ENCODE measurements at regions not wholly inside any gene's neighbourhood (a gene's known extent, or its start where the extent isn't known, plus 50 kb on each side); places are given as distances from the start of the nearest gene placed in this dataset.

- Histone ChIP-seq H3K36me3 (ENCODE audit: control insufficient read depth, insufficient read depth, low read length) (no peaks in the 10 kb centered on the region), H3K4me1 (ENCODE audit: control insufficient read depth, insufficient read depth, low read length) (no peaks in the 10 kb centered on the region), H3K27ac (ENCODE audit: low read depth, low read length) (peak overlapping the region; percentile 71), H3K9me3 (ENCODE audit: control insufficient read depth, insufficient read depth, low read length) (peaks cover 3% of the 10 kb centered on the region), H3K4me3 (ENCODE audit: low read depth, low read length) (no peak overlapping the region), H3K27me3 (ENCODE audit: control insufficient read depth, insufficient read depth, low read length) (no peaks in the 10 kb centered on the region)
- peak in 3 of 6 donors; percentile 20 to 75 (median 65) for DNase-seq (ENCODE audit: low read depth in 4 of 6, low spot score in 6 of 6)
- 0% methylated on average over 2 of the region's 4 CpGs for WGBS (ENCODE audit: insufficient coverage)
Observed at GRCh38 chr14:58954901-58955861, 233.3 kb upstream of the DAAM1 start.

- Histone ChIP-seq H3K4me1 (ENCODE audit: control insufficient read depth, insufficient read depth, low read length) (no peaks in the 10 kb centered on the region), H3K9me3 (ENCODE audit: control insufficient read depth, insufficient read depth, low read length) (no peaks in the 10 kb centered on the region), H3K4me3 (ENCODE audit: low read depth, low read length) (no peak overlapping the region), H3K27me3 (ENCODE audit: control insufficient read depth, insufficient read depth, low read length) (no peaks in the 10 kb centered on the region), H3K36me3 (ENCODE audit: control insufficient read depth, insufficient read depth, low read length) (no peaks in the 10 kb centered on the region), H3K27ac (ENCODE audit: low read depth, low read length) (peak overlapping the region; percentile 49)
- 91% methylated on average over 3 of the region's 6 CpGs for WGBS (ENCODE audit: insufficient coverage)
- DNase-seq (ENCODE audit: low read depth in 4 of 6, low spot score in 6 of 6) = peak in 1 of 6 donors; percentile 60
Observed at GRCh38 chr14:58961045-58961731, 227.3 kb upstream of the DAAM1 start.

GRCh38 chr14:58963873-58964597, 224.4 kb upstream of the DAAM1 start:
- no peak overlapping the region for H3K4me3 ChIP-seq (ENCODE audit: low read depth, low read length)
- no peaks in the 10 kb centered on the region for H3K27me3 ChIP-seq (ENCODE audit: control insufficient read depth, insufficient read depth, low read length)
- no peak for DNase-seq (ENCODE audit: low read depth in 4 of 6, low spot score in 6 of 6)
- H3K27ac ChIP-seq (ENCODE audit: low read depth, low read length) = no peak overlapping the region
- H3K9me3 ChIP-seq (ENCODE audit: control insufficient read depth, insufficient read depth, low read length) = no peaks in the 10 kb centered on the region
- WGBS (ENCODE audit: insufficient coverage) = no CpG with 5 or more reads among the region's 5 CpGs
- no peaks in the 10 kb centered on the region for H3K4me1 ChIP-seq (ENCODE audit: control insufficient read depth, insufficient read depth, low read length)
- H3K36me3 ChIP-seq (ENCODE audit: control insufficient read depth, insufficient read depth, low read length) = no peaks in the 10 kb centered on the region

- Histone ChIP-seq H3K27ac (ENCODE audit: low read depth, low read length) (no peak overlapping the region), H3K27me3 (ENCODE audit: control insufficient read depth, insufficient read depth, low read length) (no peaks in the 10 kb centered on the region)
- 90% methylated on average over 5 of the region's 9 CpGs for WGBS (ENCODE audit: insufficient coverage)
Observed at GRCh38 chr14:58964598-58964928, 223.9 kb upstream of the DAAM1 start.

GRCh38 chr14:58965601-58966000, 222.9 kb upstream of the DAAM1 start:
- no peak for DNase-seq (ENCODE audit: low read depth in 4 of 6, low spot score in 6 of 6)
- Histone ChIP-seq H3K36me3 (ENCODE audit: control insufficient read depth, insufficient read depth, low read length) (no peaks in the 10 kb centered on the region), H3K27me3 (ENCODE audit: control insufficient read depth, insufficient read depth, low read length) (no peaks in the 10 kb centered on the region), H3K27ac (ENCODE audit: low read depth, low read length) (no peak overlapping the region), H3K9me3 (ENCODE audit: control insufficient read depth, insufficient read depth, low read length) (no peaks in the 10 kb centered on the region), H3K4me3 (ENCODE audit: low read depth, low read length) (no peak overlapping the region), H3K4me1 (ENCODE audit: control insufficient read depth, insufficient read depth, low read length) (peaks cover 8% of the 10 kb centered on the region)
- whole genome bisulfite sequencing (ENCODE audit: insufficient coverage) = 83% methylated on average over 1 of the region's 1 CpG

More at GRCh38 chr14:58964598-58964928, 223.9 kb upstream of the DAAM1 start:
- H3K4me1 ChIP-seq (ENCODE audit: control insufficient read depth, insufficient read depth, low read length) = no peaks in the 10 kb centered on the region
- no peaks in the 10 kb centered on the region for H3K9me3 ChIP-seq (ENCODE audit: control insufficient read depth, insufficient read depth, low read length)
- no peaks in the 10 kb centered on the region for H3K36me3 ChIP-seq (ENCODE audit: control insufficient read depth, insufficient read depth, low read length)
- no peak for DNase-seq (ENCODE audit: low read depth in 4 of 6, low spot score in 6 of 6)
- no peak overlapping the region for H3K4me3 ChIP-seq (ENCODE audit: low read depth, low read length)

GRCh38 chr14:58966997-58967396, 221.5 kb upstream of the DAAM1 start:
- no peak for DNase-seq (ENCODE audit: low read depth in 4 of 6, low spot score in 6 of 6)
- WGBS (ENCODE audit: insufficient coverage) = 100% methylated on average over 1 of the region's 4 CpGs
- Histone ChIP-seq H3K4me1 (ENCODE audit: control insufficient read depth, insufficient read depth, low read length) (peaks cover 8% of the 10 kb centered on the region), H3K9me3 (ENCODE audit: control insufficient read depth, insufficient read depth, low read length) (no peaks in the 10 kb centered on the region), H3K27me3 (ENCODE audit: control insufficient read depth, insufficient read depth, low read length) (no peaks in the 10 kb centered on the region), H3K27ac (ENCODE audit: low read depth, low read length) (no peak overlapping the region), H3K4me3 (ENCODE audit: low read depth, low read length) (no peak overlapping the region), H3K36me3 (ENCODE audit: control insufficient read depth, insufficient read depth, low read length) (no peaks in the 10 kb centered on the region)

GRCh38 chr14:58969951-58970751, 218.3 kb upstream of the DAAM1 start:
- 60% methylated on average over 7 of the region's 10 CpGs for WGBS (ENCODE audit: insufficient coverage)
- no peaks in the 10 kb centered on the region for H3K9me3 ChIP-seq (ENCODE audit: control insufficient read depth, insufficient read depth, low read length)
- H3K36me3 ChIP-seq (ENCODE audit: control insufficient read depth, insufficient read depth, low read length) = no peaks in the 10 kb centered on the region
- DNase-seq (ENCODE audit: low read depth in 4 of 6, low spot score in 6 of 6) = no peak
- no peak overlapping the region for H3K4me3 ChIP-seq (ENCODE audit: low read depth, low read length)
- peaks cover 8% of the 10 kb centered on the region for H3K4me1 ChIP-seq (ENCODE audit: control insufficient read depth, insufficient read depth, low read length)
- H3K27me3 ChIP-seq (ENCODE audit: control insufficient read depth, insufficient read depth, low read length) = no peaks in the 10 kb centered on the region
- no peak overlapping the region for H3K27ac ChIP-seq (ENCODE audit: low read depth, low read length)

- WGBS (ENCODE audit: insufficient coverage) = 72% methylated on average over 5 of the region's 7 CpGs
- Histone ChIP-seq H3K4me1 (ENCODE audit: control insufficient read depth, insufficient read depth, low read length) (peaks cover 8% of the 10 kb centered on the region), H3K27me3 (ENCODE audit: control insufficient read depth, insufficient read depth, low read length) (no peaks in the 10 kb centered on the region), H3K9me3 (ENCODE audit: control insufficient read depth, insufficient read depth, low read length) (no peaks in the 10 kb centered on the region), H3K36me3 (ENCODE audit: control insufficient read depth, insufficient read depth, low read length) (no peaks in the 10 kb centered on the region), H3K4me3 (ENCODE audit: low read depth, low read length) (no peak overlapping the region), H3K27ac (ENCODE audit: low read depth, low read length) (no peak overlapping the region)
- no peak for DNase-seq (ENCODE audit: low read depth in 4 of 6, low spot score in 6 of 6)
Observed at GRCh38 chr14:58972233-58973017, 216.0 kb upstream of the DAAM1 start.
